Liver (tissue), 7 donors: ENCODE measurements at regions not wholly inside any gene's neighbourhood (a gene's known extent, or its start where the extent isn't known, plus 50 kb on each side); places are given as distances from the start of the nearest gene placed in this dataset.

ENCODE experiments used
- DNase-seq: peaks from one replicate; pipeline ENCODE4 v3.0.0-alpha.2; 2017; ENCODE audit warnings: low spot score
- H3K27ac ChIP-seq, 2 donors: one replicate each; pipeline ENCODE4 v1.7.0; 2013; ENCODE audit warnings: inconsistent platforms in 2 of 2, low read length in 2 of 2, control low read depth in 1 of 2, low read depth in 1 of 2, mild to moderate bottlenecking in 1 of 2
- H3K27me3 ChIP-seq, 4 donors: one replicate each; pipeline versions ENCODE4 v1.6.1 to v1.7.0; 2013; ENCODE audit warnings: low read length in 3 of 4, inconsistent platforms in 1 of 4, mild to moderate bottlenecking in 1 of 4, moderate library complexity in 1 of 4; ENCODE audit not compliant: control insufficient read depth in 4 of 4, insufficient read depth in 4 of 4
- H3K36me3 ChIP-seq, 4 donors: one replicate each; pipeline versions ENCODE4 v1.6.1 to v1.7.0; 2013; ENCODE audit warnings: low read length in 3 of 4, mild to moderate bottlenecking in 3 of 4, low read depth in 1 of 4, moderate library complexity in 1 of 4; ENCODE audit not compliant: control insufficient read depth in 4 of 4, insufficient read depth in 3 of 4
- H3K4me1 ChIP-seq, 4 donors: one replicate each; pipeline versions ENCODE4 v1.6.1 to v1.7.0; 2013; ENCODE audit warnings: low read length in 3 of 4, mild to moderate bottlenecking in 3 of 4, moderate library complexity in 1 of 4; ENCODE audit not compliant: control insufficient read depth in 4 of 4, insufficient read depth in 4 of 4
- H3K4me3 ChIP-seq, 3 donors: one replicate each; pipeline versions ENCODE4 v1.6.1 to v1.7.0; 2013; ENCODE audit warnings: low read length in 3 of 3, control low read depth in 1 of 3, low read depth in 1 of 3, mild to moderate bottlenecking in 1 of 3
- H3K9ac ChIP-seq, 2 donors: one replicate each; pipeline ENCODE4 v1.7.0; 2013; ENCODE audit warnings: low read length in 2 of 2, mild to moderate bottlenecking in 2 of 2, moderate library complexity in 2 of 2, control low read depth in 1 of 2, low read depth in 1 of 2
- H3K9me3 ChIP-seq, 4 donors: one replicate each; pipeline versions ENCODE4 v1.6.1 to v1.7.0; 2013; ENCODE audit warnings: low read length in 3 of 4; ENCODE audit not compliant: control insufficient read depth in 4 of 4
- GABPA ChIP-seq, 2 donors: IDR thresholded peaks in 1 of 2; conservative IDR thresholded peaks in 1 of 2; 2 replicates each; pipeline ENCODE4 v1.6.1; 2016; ENCODE audit warnings: antibody characterized with exemption in 2 of 2, mild to moderate bottlenecking in 1 of 2, moderate library complexity in 1 of 2
- HNF4A ChIP-seq, 2 donors: conservative IDR thresholded peaks; 2 replicates each; pipeline ENCODE4 v1.6.1; 2016; ENCODE audit warnings: antibody characterized with exemption in 2 of 2, mild to moderate bottlenecking in 2 of 2
- HNF4G ChIP-seq: IDR thresholded peaks from 2 replicates; pipeline ENCODE4 v1.6.1; 2016; ENCODE audit warnings: antibody characterized with exemption
- NR2F2 ChIP-seq: IDR thresholded peaks from 2 replicates; pipeline ENCODE4 v1.6.1; 2016; ENCODE audit warnings: antibody characterized with exemption
- RAD21 ChIP-seq, 2 donors: IDR thresholded peaks; 2 replicates each; pipeline ENCODE4 v1.6.1; 2016; ENCODE audit warnings: antibody characterized with exemption in 2 of 2, mild to moderate bottlenecking in 2 of 2
- RXRA ChIP-seq, 2 donors: IDR thresholded peaks; 2 replicates each; pipeline ENCODE4 v1.6.1; 2017 to 2018; ENCODE audit warnings: antibody characterized with exemption in 2 of 2, mild to moderate bottlenecking in 1 of 2
- TAF1 ChIP-seq: conservative IDR thresholded peaks from 2 replicates; pipeline ENCODE4 v1.6.1; 2016; ENCODE audit warnings: antibody characterized with exemption, mild to moderate bottlenecking
- YY1 ChIP-seq: IDR thresholded peaks from 2 replicates; pipeline ENCODE4 v1.6.1; 2016; ENCODE audit warnings: antibody characterized with exemption, mild to moderate bottlenecking
- WGBS: extraction: QIAGEN DNeasy Blood & Tissue Kit; methylation state at CpG from one replicate; pipeline ENCODE4 v1.1.7; 2013; 5-methylcytosine and 5-hydroxymethylcytosine counted together
- TF ChIP-seq, protein P1 (sequence below): IDR thresholded peaks from 2 replicates; pipeline ENCODE4 v1.6.1; 2016; ENCODE audit warnings: antibody characterized with exemption, mild to moderate bottlenecking
- TF ChIP-seq, protein P2 (sequence below): IDR thresholded peaks from 2 replicates; pipeline ENCODE4 v1.6.1; 2016; ENCODE audit warnings: antibody characterized with exemption
- TF ChIP-seq, protein P3 (sequence below): IDR thresholded peaks from 2 replicates; pipeline ENCODE4 v1.6.1; 2016; ENCODE audit warnings: antibody characterized with exemption
- donor health status: healthy.
- donor health status: healthy.
- donor health status: healthy.
- donor health status: healthy.

DNA sequence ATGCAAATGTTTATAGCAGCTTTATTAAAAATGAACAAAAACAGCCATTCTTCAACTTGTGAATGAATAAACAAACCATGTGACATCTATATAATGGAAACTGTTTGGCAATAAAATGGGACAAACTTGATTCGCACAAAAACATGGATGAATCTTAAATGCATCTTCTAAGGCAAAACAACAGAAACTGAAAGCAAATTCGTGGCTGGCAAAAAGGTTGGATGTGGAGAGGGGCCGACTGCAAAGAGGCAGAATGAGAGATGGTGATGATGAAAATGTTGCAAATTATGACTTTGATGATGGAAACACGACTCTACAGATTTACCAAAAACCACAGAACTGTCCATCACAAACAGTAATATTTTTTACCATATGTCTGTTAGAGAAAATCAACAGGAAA is 327.0 kb upstream of the NR5A2 start:
- no peak for DNase-seq
- no peak for TF ChIP-seq HNF4G
- TF ChIP-seq RAD21 (IDR thresholded peaks at IDR 0.05) = no peak
- TF ChIP-seq YY1 = no peak
- TF ChIP-seq, protein P1, sequence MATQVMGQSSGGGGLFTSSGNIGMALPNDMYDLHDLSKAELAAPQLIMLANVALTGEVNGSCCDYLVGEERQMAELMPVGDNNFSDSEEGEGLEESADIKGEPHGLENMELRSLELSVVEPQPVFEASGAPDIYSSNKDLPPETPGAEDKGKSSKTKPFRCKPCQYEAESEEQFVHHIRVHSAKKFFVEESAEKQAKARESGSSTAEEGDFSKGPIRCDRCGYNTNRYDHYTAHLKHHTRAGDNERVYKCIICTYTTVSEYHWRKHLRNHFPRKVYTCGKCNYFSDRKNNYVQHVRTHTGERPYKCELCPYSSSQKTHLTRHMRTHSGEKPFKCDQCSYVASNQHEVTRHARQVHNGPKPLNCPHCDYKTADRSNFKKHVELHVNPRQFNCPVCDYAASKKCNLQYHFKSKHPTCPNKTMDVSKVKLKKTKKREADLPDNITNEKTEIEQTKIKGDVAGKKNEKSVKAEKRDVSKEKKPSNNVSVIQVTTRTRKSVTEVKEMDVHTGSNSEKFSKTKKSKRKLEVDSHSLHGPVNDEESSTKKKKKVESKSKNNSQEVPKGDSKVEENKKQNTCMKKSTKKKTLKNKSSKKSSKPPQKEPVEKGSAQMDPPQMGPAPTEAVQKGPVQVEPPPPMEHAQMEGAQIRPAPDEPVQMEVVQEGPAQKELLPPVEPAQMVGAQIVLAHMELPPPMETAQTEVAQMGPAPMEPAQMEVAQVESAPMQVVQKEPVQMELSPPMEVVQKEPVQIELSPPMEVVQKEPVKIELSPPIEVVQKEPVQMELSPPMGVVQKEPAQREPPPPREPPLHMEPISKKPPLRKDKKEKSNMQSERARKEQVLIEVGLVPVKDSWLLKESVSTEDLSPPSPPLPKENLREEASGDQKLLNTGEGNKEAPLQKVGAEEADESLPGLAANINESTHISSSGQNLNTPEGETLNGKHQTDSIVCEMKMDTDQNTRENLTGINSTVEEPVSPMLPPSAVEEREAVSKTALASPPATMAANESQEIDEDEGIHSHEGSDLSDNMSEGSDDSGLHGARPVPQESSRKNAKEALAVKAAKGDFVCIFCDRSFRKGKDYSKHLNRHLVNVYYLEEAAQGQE = no peak
- TF ChIP-seq, protein P2, sequence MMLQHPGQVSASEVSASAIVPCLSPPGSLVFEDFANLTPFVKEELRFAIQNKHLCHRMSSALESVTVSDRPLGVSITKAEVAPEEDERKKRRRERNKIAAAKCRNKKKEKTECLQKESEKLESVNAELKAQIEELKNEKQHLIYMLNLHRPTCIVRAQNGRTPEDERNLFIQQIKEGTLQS = no peak
- TF ChIP-seq TAF1 = no peak
- TF ChIP-seq HNF4A (conservative IDR thresholded peaks at IDR 0.05) = no peak
- Histone ChIP-seq H3K9ac (no peak overlapping the region), H3K4me3 (no peak overlapping the region), H3K27me3 (no peaks in the 10 kb centered on the region), H3K36me3 (no peaks in the 10 kb centered on the region), H3K27ac (no peak overlapping the region), H3K9me3 (no peaks in the 10 kb centered on the region), H3K4me1 (no peaks in the 10 kb centered on the region)
- 75% methylated on average over 4 of the region's 4 CpGs for WGBS

DNA sequence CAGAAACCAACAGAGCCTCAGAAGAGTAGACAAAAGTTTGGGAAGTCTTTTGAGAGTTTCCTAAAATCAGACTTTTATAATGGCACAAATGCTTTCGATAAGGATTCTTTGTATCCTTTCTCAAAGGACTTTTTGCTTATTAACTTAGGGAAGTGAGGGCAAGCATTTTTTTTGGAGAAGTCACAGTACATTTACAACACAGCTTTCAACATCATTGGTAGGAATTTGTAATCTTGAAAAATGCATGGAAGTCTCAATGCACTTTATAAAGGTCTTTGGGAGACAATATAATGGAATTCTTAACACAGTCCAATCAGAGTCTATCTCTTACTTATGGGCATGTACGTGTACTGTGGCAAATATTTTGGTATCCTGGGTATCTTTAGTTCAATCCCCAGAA is 325.8 kb upstream of the NR5A2 start:
- Histone ChIP-seq H3K36me3 (no peaks in the 10 kb centered on the region), H3K4me1 (no peaks in the 10 kb centered on the region), H3K27me3 (no peaks in the 10 kb centered on the region), H3K4me3 (no peak overlapping the region), H3K9ac (no peak overlapping the region), H3K9me3 (no peaks in the 10 kb centered on the region), H3K27ac (no peak overlapping the region)
- DNase-seq = no peak
- TF ChIP-seq TAF1 = no peak
- no peak for TF ChIP-seq HNF4G
- no peak for TF ChIP-seq RAD21 (IDR thresholded peaks at IDR 0.05)
- no peak for TF ChIP-seq GABPA (IDR thresholded peaks at IDR 0.05 in 1 of 2, conservative IDR thresholded peaks at IDR 0.05 in 1 of 2)
- no peak for TF ChIP-seq RXRA (IDR thresholded peaks at IDR 0.05)
- 92% methylated on average over 2 of the region's 2 CpGs for WGBS

DNA sequence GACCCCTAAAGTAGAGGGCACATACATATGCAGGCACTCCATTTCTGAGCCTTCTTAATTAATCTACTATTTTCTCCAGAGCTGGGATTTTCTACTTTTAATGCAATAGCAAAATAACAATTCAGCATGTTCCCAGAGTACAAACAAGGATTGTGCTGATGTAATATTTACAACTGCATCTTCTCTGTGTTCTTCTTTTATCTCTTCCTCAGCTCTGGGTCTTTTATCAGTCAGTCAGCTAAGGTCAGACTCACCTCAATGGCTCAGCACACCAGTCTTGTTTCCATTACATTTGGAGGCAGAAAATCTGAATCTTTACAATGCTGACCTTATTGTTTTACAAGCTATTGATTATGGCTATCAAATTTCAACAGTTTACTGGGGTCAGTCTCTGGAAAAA is 323.3 kb upstream of the NR5A2 start:
- Histone ChIP-seq H3K27ac (no peak overlapping the region), H3K9ac (no peak overlapping the region)
- TF ChIP-seq, protein P2 = peak; percentile 31
- no peak for TF ChIP-seq NR2F2
- TF ChIP-seq RXRA (IDR thresholded peaks at IDR 0.05) = peak; percentile 25 to 46
- peak in 1 of 2 donors; percentile 22 for TF ChIP-seq HNF4A (conservative IDR thresholded peaks at IDR 0.05)
- TF ChIP-seq, protein P3, sequence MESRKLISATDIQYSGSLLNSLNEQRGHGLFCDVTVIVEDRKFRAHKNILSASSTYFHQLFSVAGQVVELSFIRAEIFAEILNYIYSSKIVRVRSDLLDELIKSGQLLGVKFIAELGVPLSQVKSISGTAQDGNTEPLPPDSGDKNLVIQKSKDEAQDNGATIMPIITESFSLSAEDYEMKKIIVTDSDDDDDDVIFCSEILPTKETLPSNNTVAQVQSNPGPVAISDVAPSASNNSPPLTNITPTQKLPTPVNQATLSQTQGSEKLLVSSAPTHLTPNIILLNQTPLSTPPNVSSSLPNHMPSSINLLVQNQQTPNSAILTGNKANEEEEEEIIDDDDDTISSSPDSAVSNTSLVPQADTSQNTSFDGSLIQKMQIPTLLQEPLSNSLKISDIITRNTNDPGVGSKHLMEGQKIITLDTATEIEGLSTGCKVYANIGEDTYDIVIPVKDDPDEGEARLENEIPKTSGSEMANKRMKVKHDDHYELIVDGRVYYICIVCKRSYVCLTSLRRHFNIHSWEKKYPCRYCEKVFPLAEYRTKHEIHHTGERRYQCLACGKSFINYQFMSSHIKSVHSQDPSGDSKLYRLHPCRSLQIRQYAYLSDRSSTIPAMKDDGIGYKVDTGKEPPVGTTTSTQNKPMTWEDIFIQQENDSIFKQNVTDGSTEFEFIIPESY = no peak

More for the DNA sequence above, 323.3 kb upstream of the NR5A2 start:
- H3K27me3 ChIP-seq = no peaks in the 10 kb centered on the region
- no peaks in the 10 kb centered on the region for H3K9me3 ChIP-seq
- no peak overlapping the region for H3K4me3 ChIP-seq
- no peaks in the 10 kb centered on the region for H3K36me3 ChIP-seq
- no peaks in the 10 kb centered on the region for H3K4me1 ChIP-seq
- no peak for DNase-seq
